IMR-90 (cell line): ENCODE measurements at regions not wholly inside any gene's neighbourhood (a gene's known extent, or its start where the extent isn't known, plus 50 kb on each side); places are given as distances from the start of the nearest gene placed in this dataset.

Source experiments
- BHLHE40 ChIP-seq: fragments of 150-350 bp; IDR thresholded peaks from 2 replicates; pipeline ENCODE4 v1.6.1; 2016; ENCODE audit warnings: mild to moderate bottlenecking, low read depth, low read length
- CHD1 ChIP-seq: IDR thresholded peaks from 2 replicates; pipeline ENCODE4 v1.6.1; 2012; ENCODE audit warnings: low read depth, low read length, improper control_type of control experiment
- CTCF ChIP-seq: conservative IDR thresholded peaks from 2 replicates; pipeline ENCODE4 v1.5.1; 2012; ENCODE audit warnings: mild to moderate bottlenecking, low read depth, low read length, improper control_type of control experiment
- MAFK ChIP-seq: IDR thresholded peaks from 2 replicates; pipeline ENCODE4 v1.6.1; 2012; ENCODE audit warnings: low read depth, low read length, improper control_type of control experiment
- MAZ ChIP-seq: IDR thresholded peaks from 2 replicates; pipeline ENCODE4 v1.6.1; 2012; ENCODE audit warnings: low read depth, mild to moderate bottlenecking, low read length, improper control_type of control experiment, moderate library complexity, borderline replicate concordance
- MXI1 ChIP-seq: IDR thresholded peaks from 2 replicates; pipeline ENCODE4 v1.6.1; 2012; ENCODE audit warnings: low read depth, mild to moderate bottlenecking, low read length, moderate library complexity, borderline replicate concordance
- NFE2L2 ChIP-seq: fragments of 150-350 bp; IDR thresholded peaks from 2 replicates; pipeline ENCODE4 v1.6.1; 2016; ENCODE audit warnings: low read depth, mild to moderate bottlenecking, low read length
- POLR2A ChIP-seq: IDR thresholded peaks from 2 replicates; pipeline ENCODE4 v1.6.1; 2012; ENCODE audit warnings: mild to moderate bottlenecking, low read depth, low read length
- RAD21 ChIP-seq: IDR thresholded peaks from 2 replicates; pipeline ENCODE4 v1.6.1; 2012; ENCODE audit warnings: low read length, improper control_type of control experiment
- RFX5 ChIP-seq: IDR thresholded peaks from 2 replicates; pipeline ENCODE4 v1.8.0; 2012; ENCODE audit warnings: low read depth, mild to moderate bottlenecking, low read length, moderate library complexity
- TF ChIP-seq, protein P1 (sequence below): fragments of 150-350 bp; IDR thresholded peaks from 2 replicates; pipeline ENCODE4 v1.6.1; 2016; ENCODE audit warnings: low read depth, mild to moderate bottlenecking, low read length, moderate library complexity, borderline replicate concordance

GRCh38 chr3:153043729-153044328 is 118.2 kb upstream of the RAP2B start:
- no peak for TF ChIP-seq MAZ
- TF ChIP-seq CTCF, result no peak
- TF ChIP-seq RAD21, result no peak
- TF ChIP-seq CHD1, result no peak
- no peak for TF ChIP-seq POLR2A
- no peak for TF ChIP-seq RFX5
- TF ChIP-seq, protein P1, sequence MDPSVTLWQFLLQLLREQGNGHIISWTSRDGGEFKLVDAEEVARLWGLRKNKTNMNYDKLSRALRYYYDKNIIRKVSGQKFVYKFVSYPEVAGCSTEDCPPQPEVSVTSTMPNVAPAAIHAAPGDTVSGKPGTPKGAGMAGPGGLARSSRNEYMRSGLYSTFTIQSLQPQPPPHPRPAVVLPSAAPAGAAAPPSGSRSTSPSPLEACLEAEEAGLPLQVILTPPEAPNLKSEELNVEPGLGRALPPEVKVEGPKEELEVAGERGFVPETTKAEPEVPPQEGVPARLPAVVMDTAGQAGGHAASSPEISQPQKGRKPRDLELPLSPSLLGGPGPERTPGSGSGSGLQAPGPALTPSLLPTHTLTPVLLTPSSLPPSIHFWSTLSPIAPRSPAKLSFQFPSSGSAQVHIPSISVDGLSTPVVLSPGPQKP, result no peak
- no peak for TF ChIP-seq NFE2L2
- no peak for TF ChIP-seq BHLHE40
- TF ChIP-seq MXI1, result no peak
- TF ChIP-seq MAFK, result no peak
